Aorta (tissue), 5 donors: ENCODE measurements at regions not wholly inside any gene's neighbourhood (a gene's known extent, or its start where the extent isn't known, plus 50 kb on each side); places are given as distances from the start of the nearest gene placed in this dataset.
A peak's percentile ranks its signal among the peaks of the same experiment; 100 is the strongest.
"Not testable (repeated sequence)": the region's sequence is repeated elsewhere in the genome, so short reads cannot be mapped to it uniquely, and the experiment has no call there.

Experiments
- ATAC-seq: fragments of 200-7000 bp; cut with Tn5 transposase; one replicate; pipeline ENCODE4 v1.9.1; 2022; ENCODE audit warnings: moderate library complexity; ENCODE audit not compliant: low FRiP score
- DNase-seq, 2 donors: peaks; one replicate each; pipeline ENCODE4 v3.0.0-alpha.2; 2020
- H3K27ac ChIP-seq, 2 donors: one replicate each; pipeline ENCODE4 v1.5.1; 2013; ENCODE audit warnings: low read length in 2 of 2, mild to moderate bottlenecking in 2 of 2, moderate library complexity in 2 of 2, control low read depth in 1 of 2, inconsistent platforms in 1 of 2, low read depth in 1 of 2
- H3K27me3 ChIP-seq, 2 donors: one replicate each; pipeline ENCODE4 v1.6.1; 2013; ENCODE audit warnings: control low read depth in 1 of 2, low read length in 1 of 2, mild to moderate bottlenecking in 1 of 2, moderate library complexity in 1 of 2; ENCODE audit not compliant: insufficient read depth in 2 of 2, control insufficient read depth in 1 of 2
- H3K36me3 ChIP-seq, 2 donors: one replicate each; pipeline ENCODE4 v1.6.1; 2013; ENCODE audit warnings: control low read depth in 1 of 2, low read length in 1 of 2, mild to moderate bottlenecking in 1 of 2; ENCODE audit not compliant: insufficient read depth in 2 of 2, control insufficient read depth in 1 of 2
- H3K4me1 ChIP-seq, 2 donors: one replicate each; pipeline ENCODE4 v1.6.1; 2013; ENCODE audit warnings: low read length in 2 of 2, control low read depth in 1 of 2, mild to moderate bottlenecking in 1 of 2, moderate library complexity in 1 of 2; ENCODE audit not compliant: insufficient read depth in 2 of 2, control insufficient read depth in 1 of 2
- H3K4me3 ChIP-seq, 2 donors: one replicate each; pipeline ENCODE4 v1.5.1; 2013; ENCODE audit warnings: low read length in 2 of 2, control low read depth in 1 of 2, mild to moderate bottlenecking in 1 of 2
- H3K9me3 ChIP-seq: one replicate; pipeline ENCODE4 v1.6.1; 2013; ENCODE audit warnings: mild to moderate bottlenecking, low read length; ENCODE audit not compliant: control insufficient read depth
- WGBS, 2 donors: extraction: QIAGEN DNeasy Blood & Tissue Kit; methylation state at CpG; one replicate each; pipeline ENCODE4 v1.1.7; 2013; 5-methylcytosine and 5-hydroxymethylcytosine counted together
- intact Hi-C, 2 donors: fragments of 100-400 bp; cut with DNase I; formaldehyde crosslinking; loops; one replicate each; pipeline versions ENCODE4 v1.14.2 to v1.15.0; 2022
- donor health status: healthy with polysubstance abuse.
- donor health status: Bipolar disorder and iron deficiency.
- donor health status: DM: no; HTN: no; CAD: no.
- donor health status: DM: no; HTN: no; CAD: no.
- donor health status: DM: yes; HTN: yes; CAD: no.

DNA sequence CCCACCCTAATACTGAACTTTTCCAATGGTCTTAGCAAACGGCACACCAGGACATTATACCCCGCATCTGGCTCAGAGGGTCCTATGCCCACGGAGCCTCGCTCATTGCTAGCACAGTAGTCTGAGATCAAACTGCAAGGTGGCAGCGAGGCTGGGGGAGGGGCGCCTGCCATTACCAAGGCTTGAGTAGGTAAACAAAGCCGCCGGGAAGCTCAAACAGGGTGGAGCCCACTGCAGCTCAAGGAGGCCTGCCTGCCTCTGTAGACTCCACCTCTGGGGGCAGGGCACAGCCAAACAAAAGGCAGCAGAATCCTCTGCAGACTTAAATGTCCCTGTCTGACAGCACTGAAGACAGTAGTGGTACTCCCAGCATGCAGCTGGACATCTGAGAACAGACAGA is 108.1 kb downstream of the ANXA2R start:
- ATAC-seq, H3K27me3 ChIP-seq, DNase-seq, H3K4me3 ChIP-seq, H3K4me1 ChIP-seq, intact Hi-C loops, H3K9me3 ChIP-seq, H3K36me3 ChIP-seq, H3K27ac ChIP-seq: not testable (repeated sequence)
- 90 to 92% methylated on average over 8 of the region's 8 CpGs for WGBS, 2 donors

DNA sequence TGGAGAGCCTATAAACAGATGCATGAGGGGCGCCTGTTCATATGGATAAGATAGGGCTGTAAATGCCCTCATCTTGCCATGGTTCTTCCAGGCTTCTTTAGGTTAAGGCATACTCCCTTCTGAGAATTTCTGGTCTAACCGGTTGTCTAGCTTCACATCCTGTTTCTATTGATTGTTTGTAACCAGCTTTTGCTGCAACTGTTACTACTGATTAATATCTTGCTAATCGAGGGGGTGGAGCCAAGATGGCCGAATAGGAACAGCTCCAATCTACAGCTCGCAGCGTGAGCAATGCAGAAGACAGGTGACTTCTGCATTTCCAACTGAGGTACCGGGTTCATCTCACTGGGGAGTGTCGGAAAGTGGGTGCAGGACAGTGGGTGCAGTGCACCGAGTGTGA is 108.7 kb downstream of the ANXA2R start:
- WGBS, 2 donors, result 92 to 93% methylated on average over 9 of the region's 9 CpGs
- H3K4me3 ChIP-seq, ATAC-seq, intact Hi-C loops, H3K4me1 ChIP-seq, H3K27ac ChIP-seq, H3K36me3 ChIP-seq, H3K9me3 ChIP-seq, H3K27me3 ChIP-seq, DNase-seq: not testable (repeated sequence)

DNA sequence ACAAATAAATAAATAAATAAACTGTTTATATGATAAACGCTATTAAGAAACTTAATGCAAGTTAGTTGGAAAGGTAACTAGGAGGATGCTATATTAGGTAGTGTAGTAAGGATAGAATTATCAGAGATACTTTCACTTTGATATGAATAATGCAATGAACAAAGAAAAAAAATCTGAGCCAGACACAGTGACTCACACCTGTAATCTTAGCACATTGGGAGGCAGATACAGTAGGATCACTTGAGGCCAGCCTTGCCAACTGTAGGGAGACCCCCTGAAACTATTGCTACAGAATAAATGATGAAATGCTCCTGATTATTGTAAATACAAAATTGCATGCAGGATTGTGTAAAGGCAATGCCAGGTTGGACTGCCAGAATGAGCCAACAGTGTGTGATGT is 109.2 kb downstream of the ANXA2R start:
- 88 to 95% methylated on average over 1 of the region's 1 CpG for WGBS, 2 donors

DNA sequence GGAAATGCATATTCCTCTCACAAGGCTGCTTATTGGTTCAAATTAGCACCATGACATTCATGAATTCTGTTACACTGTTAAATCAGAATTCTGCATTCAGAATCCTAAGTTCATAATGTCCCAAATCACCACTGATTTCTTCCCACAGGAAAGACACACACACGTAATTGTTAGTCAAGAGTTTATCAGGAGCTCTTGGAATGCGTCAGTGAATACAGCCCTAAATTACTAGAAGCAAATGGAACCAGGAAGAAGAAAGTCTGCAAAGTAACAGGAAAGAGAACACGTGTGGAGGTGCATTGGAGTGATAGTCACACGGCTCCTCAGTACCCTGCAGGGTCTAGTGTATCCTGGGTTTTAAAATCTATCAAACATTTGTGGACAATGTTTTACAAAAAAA is 110.2 kb downstream of the ANXA2R start:
- no peak for ATAC-seq
- Histone ChIP-seq H3K9me3 (peaks cover 7% of the 10 kb centered on the region), H3K27ac (no peak overlapping the region), H3K4me1 (no peaks in the 10 kb centered on the region), H3K36me3 (no peaks in the 10 kb centered on the region), H3K27me3 (no peaks in the 10 kb centered on the region), H3K4me3 (no peak overlapping the region)
- intact Hi-C loops, result no loop called here
- DNase-seq, result no peak
- 46 to 67% methylated on average over 4 of the region's 4 CpGs for WGBS, 2 donors

More for the DNA sequence above, 109.2 kb downstream of the ANXA2R start:
- Histone ChIP-seq H3K27ac (no peak overlapping the region), H3K4me1 (no peaks in the 10 kb centered on the region), H3K9me3 (peaks cover 7% of the 10 kb centered on the region), H3K4me3 (no peak overlapping the region), H3K27me3 (no peaks in the 10 kb centered on the region), H3K36me3 (no peaks in the 10 kb centered on the region)
- intact Hi-C loops, result no loop called here
- DNase-seq, result no peak
- ATAC-seq, result no peak

DNA sequence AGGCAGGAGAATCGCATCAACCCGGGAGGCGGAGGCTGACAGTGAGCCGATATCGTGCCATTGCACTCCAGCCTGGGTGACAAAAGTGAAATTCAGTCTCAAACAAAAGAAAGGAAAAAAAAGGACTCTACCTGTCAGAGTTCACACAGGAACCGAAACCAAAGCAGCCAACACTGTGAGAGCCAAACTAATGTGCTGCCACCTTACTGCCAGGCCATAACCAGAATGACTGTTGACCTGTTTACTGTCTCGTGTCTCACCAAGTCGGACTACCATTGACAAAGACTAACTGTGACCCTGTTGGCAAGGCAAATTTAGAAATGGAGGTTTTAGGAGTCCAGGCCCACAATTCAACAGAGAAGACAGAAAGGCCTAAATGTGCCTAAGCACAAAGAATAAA is 112.4 kb downstream of the ANXA2R start:
- Histone ChIP-seq H3K27me3 (no peaks in the 10 kb centered on the region), H3K4me3 (no peak overlapping the region), H3K9me3 (peaks cover 7% of the 10 kb centered on the region), H3K4me1 (no peaks in the 10 kb centered on the region), H3K36me3 (no peaks in the 10 kb centered on the region), H3K27ac (no peak overlapping the region)
- no peak for DNase-seq
- 93 to 95% methylated on average over 8 of the region's 8 CpGs for WGBS, 2 donors
- ATAC-seq, result no peak
- intact Hi-C loops, result no loop called here

DNA sequence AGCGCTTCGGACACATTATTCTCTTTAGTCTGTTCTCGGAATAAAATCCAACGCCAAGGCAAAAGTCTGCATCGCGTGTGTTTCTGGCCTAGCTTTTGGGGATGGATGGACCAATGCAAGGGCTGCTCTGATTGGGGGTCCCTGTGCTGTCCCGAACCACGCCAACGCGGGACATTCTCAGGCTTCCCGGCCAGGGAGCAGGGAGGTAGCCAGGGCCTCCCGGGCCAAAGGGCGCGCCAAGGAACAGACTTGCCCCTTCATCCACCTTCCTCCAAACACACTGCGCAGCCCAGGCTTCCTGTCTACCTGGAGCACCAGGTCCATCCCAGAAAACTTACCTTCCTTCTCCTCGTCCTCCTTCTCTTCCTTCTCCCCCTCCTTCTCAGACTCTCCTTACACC is 113.0 kb upstream of the SELENOP start:
- Histone ChIP-seq H3K27ac (no peak overlapping the region), H3K9me3 (no peaks in the 10 kb centered on the region), H3K27me3 (no peaks in the 10 kb centered on the region), H3K4me3 (no peak overlapping the region), H3K4me1 (no peaks in the 10 kb centered on the region), H3K36me3 (no peaks in the 10 kb centered on the region)
- 91 to 94% methylated on average over 16 of the region's 16 CpGs for WGBS, 2 donors
- ATAC-seq, result no peak
- no peak for DNase-seq
- intact Hi-C loops, result no loop called here

DNA sequence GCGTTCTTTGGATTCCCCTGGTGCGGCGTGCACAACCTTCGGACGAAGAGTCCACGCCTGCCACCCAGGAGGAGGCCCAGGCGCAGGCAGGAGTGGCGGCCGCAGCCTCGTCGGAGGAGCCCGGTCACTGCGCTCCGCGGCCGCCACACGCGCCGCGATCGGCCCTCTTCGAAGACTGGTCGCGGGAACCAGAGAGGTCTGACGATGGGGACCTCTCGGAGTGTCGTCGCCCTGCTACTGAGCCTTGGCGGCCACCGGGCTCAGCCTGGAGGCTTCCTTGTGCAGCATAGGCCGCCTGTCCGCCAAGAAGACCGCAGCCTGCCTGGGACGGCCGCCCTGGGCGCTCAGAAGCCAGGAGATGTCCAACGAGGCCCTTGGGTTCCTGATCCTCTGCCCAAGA is 112.5 kb upstream of the SELENOP start:
- Histone ChIP-seq H3K9me3 (no peaks in the 10 kb centered on the region), H3K36me3 (no peaks in the 10 kb centered on the region), H3K4me3 (no peak overlapping the region), H3K27me3 (no peaks in the 10 kb centered on the region), H3K27ac (no peak overlapping the region), H3K4me1 (no peaks in the 10 kb centered on the region)
- 60 to 68% methylated on average over 37 of the region's 37 CpGs for WGBS, 2 donors
- peak in 1 of 2 donors; percentile 66 for DNase-seq
- intact Hi-C loops, result no loop called here
- ATAC-seq, result no peak

DNA sequence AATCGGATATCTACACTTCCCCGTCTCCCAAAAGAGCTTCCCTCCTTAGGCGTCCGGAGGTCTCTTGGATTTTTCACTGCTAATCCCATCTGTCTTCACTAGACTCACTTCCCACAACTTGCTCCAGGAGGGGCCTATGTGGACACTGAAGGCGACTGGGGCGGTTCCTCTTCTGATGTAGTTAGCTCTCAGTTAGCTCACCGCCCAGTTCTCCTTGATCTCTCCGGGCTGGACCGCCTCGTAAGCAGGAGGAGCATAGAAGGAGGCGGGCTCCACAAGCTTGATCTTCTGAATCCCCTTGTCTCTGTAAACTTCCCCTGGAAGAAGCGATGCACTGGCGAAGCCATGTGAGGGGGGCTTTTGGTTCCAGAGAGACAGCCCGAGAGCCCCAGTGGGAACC is 112.0 kb upstream of the SELENOP start:
- Histone ChIP-seq H3K27ac (no peak overlapping the region), H3K9me3 (no peaks in the 10 kb centered on the region), H3K4me1 (no peaks in the 10 kb centered on the region), H3K4me3 (no peak overlapping the region), H3K27me3 (no peaks in the 10 kb centered on the region), H3K36me3 (no peaks in the 10 kb centered on the region)
- no peak for DNase-seq
- 77 to 81% methylated on average over 14 of the region's 14 CpGs for WGBS, 2 donors
- intact Hi-C loops, result no loop called here
- no peak for ATAC-seq

DNA sequence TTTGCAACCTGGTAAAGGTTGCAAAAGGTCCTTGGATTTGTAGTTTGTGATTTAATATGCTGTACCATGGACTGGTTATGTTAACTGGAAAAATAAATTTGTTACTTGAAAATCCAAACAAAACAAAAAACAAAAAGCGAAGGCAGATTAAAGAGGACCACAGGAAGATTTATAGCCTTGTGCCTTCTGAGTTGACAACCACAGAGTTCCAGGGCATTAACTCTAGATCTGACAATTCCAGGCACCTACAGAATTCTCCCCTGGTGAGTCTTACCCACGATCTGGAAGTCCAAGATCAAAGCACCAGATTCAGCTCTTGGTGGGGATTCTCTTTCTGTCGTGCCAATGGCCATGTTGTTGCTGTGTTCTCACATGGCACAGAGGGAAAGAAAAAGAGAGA is 107.9 kb upstream of the SELENOP start:
- DNase-seq (no peak), ATAC-seq (no peak)
- WGBS, 2 donors, result 43 to 47% methylated on average over 3 of the region's 3 CpGs
- no peak overlapping the region for H3K27ac ChIP-seq
- H3K9me3 ChIP-seq, result no peaks in the 10 kb centered on the region
- no peaks in the 10 kb centered on the region for H3K27me3 ChIP-seq
- H3K4me3 ChIP-seq, result no peak overlapping the region
- intact Hi-C loops, result no loop called here
- H3K4me1 ChIP-seq, result no peaks in the 10 kb centered on the region
- no peaks in the 10 kb centered on the region for H3K36me3 ChIP-seq
